NCI-H146 treated with DMSO at 0.1 percent for 48 hours (cell line): ENCODE measurements at regions not wholly inside any gene's neighbourhood (a gene's known extent, or its start where the extent isn't known, plus 50 kb on each side); places are given as distances from the start of the nearest gene placed in this dataset.
A peak's percentile ranks its signal among the peaks of the same experiment; 100 is the strongest.
"Not testable (repeated sequence)": the region's sequence is repeated elsewhere in the genome, so short reads cannot be mapped to it uniquely, and the experiment has no call there.

Experiments used
- DNase-seq: peaks from one replicate; lab custom pipeline; 2025; ENCODE audit not compliant: unreplicated experiment; lab: John Stamatoyannopoulos, UW

GRCh38 chr3:167106456-167106855 lies 273.6 kb downstream of the ZBBX start:
- no peak for DNase-seq

DNA sequence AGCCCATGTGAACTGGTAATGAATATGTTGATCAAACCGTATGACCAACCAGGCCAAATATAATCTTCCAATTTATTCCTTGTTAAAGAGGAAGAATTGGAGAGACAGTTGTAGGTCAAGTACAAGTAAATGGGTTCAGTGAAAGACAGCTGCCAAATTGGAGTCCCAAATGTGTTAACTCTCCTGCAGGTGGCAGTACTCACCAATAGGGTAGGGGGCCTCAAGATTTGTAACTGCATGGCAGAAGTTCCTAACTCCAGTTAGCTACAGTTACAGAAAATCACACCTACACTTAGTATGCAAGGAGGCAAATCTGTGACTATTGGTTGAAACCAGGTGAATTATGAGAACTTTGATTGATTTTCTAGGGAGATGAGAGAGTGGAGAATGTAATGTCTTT lies 278.0 kb downstream of the ZBBX start:
- no peak for DNase-seq

GRCh38 chr3:167100651-167101050 lies 279.4 kb downstream of the ZBBX start:
- no peak for DNase-seq

DNA sequence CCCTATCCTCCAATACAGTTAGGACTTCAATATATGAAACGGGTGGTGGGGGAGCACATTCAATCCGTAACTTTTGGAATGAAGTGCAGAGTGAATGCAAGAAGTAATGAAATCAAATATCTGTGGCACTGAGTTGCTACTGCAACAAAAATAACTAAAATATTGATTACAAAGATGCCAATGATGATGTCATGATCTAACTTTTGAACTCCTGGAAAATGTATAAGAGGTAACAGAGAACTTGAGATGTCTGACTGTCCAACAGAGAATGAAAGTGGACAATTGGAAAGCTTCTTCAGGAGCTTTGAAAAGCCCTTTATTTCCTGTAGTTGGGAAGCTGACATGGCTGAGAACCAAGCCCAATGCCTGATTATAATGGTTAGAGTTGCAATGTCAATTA lies 279.9 kb downstream of the ZBBX start:
- DNase-seq: no peak

GRCh38 chr3:167095976-167096375 lies 284.1 kb downstream of the ZBBX start:
- DNase-seq: no peak

- DNase-seq: no peak
These were observed 285.5 kb downstream of the ZBBX start for GRCh38 chr3:167094632-167095031.

DNA sequence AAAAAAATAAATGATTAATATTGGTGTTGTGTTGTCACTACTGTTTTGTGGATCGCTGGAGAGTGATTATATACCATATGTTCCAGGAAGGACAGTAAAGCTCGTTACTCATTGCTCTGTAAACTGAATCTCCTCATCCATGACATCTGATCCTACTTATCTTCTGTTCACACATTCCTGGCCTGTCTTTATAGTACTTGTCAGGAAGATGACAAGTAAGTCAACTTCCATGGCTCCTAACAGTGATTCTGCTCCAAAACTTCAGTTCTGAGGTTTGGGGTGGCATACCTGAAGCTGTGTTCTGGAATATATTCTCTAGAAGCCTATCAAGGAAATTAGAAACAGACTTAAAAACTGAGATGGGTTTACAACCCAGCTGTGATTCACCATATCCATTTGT lies 288.9 kb downstream of the ZBBX start:
- DNase-seq: peak; percentile 87

- no peak for DNase-seq
These were observed 295.6 kb downstream of the ZBBX start for GRCh38 chr3:167084545-167084944.

DNA sequence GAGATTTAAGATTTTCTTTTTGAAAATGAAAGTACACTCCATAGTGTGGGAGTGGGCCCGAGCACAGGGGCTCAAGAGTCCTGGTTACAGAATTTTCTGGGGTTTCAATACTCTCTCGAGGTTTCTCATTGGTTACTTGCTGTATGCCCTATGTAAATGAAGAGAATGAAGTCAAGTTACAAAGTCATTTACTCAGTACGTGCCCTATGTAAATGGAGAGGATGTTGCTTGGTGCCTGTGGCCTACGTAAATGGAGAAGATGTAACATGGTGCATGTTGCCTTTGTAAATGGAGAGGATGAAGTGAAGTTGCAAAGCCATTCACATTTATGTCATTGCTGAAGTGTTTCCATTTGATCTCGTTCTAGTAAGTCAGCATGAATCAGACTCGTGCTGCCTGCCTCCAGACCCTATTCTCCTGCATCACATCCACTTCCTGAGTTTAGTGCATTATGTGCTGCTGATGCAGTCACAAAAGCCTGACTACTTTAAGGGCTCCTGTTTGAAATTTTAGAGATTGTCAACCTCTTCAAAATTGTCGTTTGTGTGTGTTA lies 302.0 kb downstream of the ZBBX start:
- no peak for DNase-seq

DNA sequence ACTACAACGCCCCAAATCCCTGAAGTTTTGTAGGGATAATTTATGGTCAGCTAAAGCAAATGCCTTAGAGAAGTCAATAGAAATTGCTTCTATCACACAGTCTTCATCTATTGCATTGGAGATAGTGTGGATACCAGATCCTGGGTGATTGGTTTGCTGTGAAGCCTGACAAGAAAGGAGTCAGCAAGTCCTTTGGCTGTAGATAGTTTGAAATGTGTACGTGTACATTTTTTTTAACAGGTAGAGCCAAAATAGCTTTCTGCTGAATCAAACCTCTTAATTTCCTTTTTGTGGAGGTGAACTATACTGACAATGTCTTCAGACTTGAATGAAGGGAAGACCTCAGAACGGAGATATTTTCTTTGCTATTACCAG lies 312.3 kb downstream of the ZBBX start:
- DNase-seq: no peak

DNA sequence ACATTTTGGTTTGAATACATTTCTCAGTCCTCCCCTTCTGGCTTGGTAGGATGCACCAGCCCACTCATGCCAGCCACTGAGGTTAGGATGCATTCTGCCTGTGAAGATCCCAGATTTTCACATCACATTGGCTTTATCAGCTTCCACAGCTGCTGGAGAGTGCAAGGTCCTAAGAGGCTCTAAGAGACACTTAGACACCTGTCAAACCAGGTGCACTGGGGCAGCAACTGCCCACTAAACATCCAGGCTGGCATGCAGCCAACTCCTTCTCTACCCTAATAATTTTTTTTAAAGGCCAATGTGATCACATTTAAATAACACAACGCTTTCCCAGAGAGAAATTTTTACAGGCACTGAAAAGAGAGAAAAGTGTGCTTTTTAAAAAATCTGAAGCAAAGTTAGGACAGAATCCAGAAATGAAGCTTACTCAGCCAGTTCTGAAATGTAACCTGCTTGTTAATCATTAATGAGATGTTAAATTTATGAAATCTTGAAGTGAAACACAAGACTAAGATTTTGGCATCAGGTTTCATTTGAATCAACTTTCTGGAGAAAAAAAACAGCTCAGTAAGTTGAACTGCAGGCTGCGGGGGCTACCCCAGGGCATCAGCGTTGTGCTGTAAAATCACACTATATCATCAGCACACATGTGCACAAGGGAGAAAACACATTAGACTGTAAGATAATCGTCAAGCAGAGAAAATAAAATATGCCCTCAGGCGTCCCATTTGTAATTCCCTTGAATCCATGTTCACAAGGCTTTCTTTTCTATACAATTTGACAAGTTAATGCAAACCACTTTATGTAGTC lies 312.9 kb downstream of the ZBBX start:
- DNase-seq: peak; percentile 99

GRCh38 chr3:167057581-167057980 lies 322.5 kb downstream of the ZBBX start:
- DNase-seq: peak; percentile 100

GRCh38 chr3:167054926-167055325 lies 325.2 kb downstream of the ZBBX start:
- no peak for DNase-seq

- peak; percentile 95 for DNase-seq
These were observed 328.7 kb downstream of the ZBBX start for GRCh38 chr3:167051421-167051820.

DNA sequence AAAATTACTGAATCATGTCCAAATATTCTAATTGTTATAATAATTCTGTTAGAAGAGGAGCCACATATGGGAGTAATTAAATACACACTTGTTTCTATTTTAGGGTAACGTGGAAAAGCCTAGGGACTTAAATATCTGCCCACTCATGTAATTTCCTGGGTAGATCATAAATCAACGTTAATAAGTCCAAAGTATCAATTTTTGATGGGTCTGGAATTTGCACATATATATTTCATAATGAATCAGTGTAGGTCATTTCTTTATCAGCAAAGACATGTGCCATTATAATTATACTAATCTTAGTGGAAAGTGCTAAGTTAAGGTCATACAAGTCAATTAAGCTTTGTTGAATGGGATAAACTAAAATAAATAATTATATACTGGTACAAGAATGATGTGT lies 346.2 kb downstream of the ZBBX start:
- no peak for DNase-seq

DNA sequence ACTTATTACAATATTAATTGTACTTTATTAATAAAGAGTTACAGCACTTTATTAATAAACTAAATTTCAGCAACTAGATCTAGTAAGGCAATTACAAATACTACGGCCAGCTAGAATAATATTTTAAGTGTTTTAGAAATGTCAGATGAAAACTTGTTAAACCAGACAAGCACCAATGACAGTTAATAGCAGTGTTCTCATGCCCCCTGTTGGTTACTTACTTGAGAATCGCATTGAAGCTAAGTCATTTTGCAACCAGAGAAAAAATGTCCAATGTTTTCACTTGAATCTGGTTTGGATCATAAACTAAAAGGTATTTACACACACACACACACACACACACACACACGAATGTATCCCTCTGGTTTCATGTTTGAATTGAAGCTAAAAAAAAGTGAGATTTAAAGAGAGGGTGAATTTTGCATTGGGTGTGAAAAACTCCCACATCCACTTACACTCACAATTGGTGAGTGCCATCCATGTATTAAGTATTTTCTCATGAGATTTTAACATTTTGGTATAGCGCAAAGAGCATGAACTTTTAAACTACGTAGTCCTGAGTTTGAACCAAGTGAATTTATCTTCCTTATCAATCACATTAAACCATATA lies 347.7 kb downstream of the ZBBX start:
- DNase-seq: peak; percentile 92

DNA sequence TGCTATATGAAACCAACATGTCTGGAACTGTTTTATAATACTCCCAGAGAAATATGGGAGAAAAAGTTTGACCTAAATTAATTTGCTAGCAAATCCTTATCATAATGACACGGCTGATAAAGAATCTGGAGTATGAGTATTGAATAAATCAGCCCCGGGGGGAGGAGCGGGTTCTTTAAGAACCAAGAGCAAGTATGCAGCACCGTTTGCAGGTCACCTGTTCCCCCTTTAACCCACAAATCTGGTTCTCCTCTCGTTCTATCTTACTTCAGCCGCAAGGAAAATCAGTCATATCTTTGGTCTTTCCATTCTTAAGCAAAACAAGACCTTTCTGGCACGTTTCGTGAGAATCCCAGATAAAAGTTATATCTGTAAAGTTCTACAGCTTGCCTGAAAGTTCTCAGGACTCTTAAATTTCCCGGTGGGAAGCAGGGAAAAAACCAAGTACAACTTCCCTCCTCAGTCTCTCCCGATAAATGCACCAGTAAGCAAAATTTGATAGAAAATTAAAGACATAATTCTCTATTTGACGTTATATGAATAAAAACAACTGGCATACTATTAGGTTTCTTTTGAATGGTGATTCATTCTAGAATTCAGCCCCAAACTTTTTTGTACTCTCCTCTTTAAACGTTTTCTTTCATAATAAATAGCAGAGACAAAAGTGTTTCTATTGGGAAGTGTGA lies 348.6 kb downstream of the ZBBX start:
- no peak for DNase-seq

DNA sequence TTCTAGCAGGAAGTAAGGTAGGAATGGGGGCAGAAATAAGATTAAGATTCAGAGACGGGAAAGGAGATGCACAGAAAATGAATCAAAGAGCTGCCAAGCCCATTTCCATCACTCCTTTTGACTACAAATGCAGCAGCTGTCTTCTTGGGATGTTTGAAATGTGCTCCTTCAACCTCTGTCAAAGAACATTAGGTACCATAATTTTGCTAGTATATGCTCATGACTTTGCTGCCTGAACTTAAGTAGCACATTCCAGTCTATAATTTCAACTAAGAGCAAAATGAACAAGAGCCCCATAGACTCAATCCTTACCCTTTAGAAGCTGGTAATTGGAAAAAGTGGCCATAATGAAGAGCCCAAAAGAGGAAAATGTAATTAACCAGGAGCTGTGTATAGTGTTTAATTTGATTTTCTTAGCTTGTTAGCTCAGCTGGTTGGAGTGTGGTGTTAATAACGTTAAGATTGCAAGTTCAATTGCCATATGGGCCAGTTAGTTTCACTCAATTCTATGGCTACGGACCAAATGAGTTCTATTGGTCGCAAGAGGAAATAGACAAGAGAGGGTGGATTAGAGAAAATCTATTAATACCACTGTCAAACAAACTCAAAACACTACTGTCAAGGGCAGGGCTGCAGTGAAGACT lies 349.9 kb downstream of the ZBBX start:
- peak; percentile 87 for DNase-seq

DNA sequence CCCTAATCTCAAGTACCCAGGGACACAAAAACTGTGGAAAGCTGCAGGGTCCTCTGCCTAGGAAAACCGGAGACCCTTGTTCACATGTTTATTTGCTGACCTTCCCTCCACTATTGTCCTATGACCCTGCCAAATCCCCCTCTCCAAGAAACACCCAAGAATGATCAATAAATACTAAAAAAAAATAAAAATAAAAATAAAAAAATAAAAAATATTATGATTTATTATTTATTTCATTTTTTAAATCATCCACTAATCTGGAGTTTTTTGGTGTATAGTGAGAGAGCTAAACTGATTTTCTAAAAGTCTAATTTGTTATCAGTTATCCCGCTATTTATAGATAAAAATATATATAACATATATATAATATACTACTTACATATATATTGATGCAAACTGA lies 360.6 kb downstream of the ZBBX start:
- DNase-seq: not testable (repeated sequence)

- not testable (repeated sequence) for DNase-seq
These were observed 361.4 kb downstream of the ZBBX start for GRCh38 chr3:167018591-167019111.

DNA sequence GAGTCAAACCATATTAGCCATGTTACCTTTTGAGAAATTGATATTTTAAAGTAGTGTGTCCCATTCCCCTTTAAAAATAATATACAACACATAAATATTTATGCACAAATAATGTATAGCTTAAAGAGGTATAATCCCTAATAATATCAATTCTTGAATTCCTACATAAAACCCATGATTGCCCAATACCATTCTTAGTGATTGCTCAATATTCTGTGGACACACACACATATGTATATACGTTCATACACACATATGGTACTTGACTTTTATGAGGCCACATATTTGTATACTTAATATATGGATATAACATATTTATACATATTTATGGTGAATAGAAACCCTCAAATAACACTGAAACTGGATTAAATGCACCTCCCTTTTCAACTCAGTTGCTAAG lies 367.4 kb downstream of the ZBBX start:
- no peak for DNase-seq
